ENCODE measurements at regions not wholly inside any gene's neighbourhood (a gene's known extent, or its start where the extent isn't known, plus 50 kb on each side); places are given as distances from the start of the nearest gene placed in this dataset.

DNA sequence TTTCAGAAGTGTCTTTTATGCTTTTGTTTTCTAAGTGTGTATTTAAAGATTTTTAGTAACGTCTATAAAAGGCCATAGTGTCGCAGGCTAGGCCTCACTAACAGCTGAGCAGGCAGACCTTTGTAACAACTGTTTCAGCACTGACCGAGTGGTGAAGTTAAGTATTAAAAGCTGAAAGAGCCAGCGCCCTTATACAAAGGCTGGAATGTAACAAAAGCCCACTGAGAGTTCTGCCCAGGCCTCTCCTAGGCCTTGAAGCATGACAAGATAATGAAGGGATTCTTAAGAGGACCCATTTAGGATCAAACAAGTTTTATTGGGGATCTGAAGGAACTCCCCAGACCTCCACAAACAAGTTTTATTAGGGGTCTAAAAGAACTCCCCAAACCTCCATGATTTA lies 722.5 kb upstream of the PRKX start:
- dilution Hi-C loops (cut with HindIII; ENCODE audit: low sequenced_read_pairs, unreplicated experiment) (no loop called here), in situ Hi-C loops (cut with MboI; ENCODE audit: low sequenced_read_pairs) (no loop called here), intact Hi-C loops (cut with micrococcal nuclease) (no loop called here)
- WGBS, 2 experiments (ENCODE audit: extremely low coverage in 2 of 2, insufficient read length in 1 of 2), result no CpG with 5 or more reads among the region's 4 CpGs
- ChIA-PET CTCF (no interaction called here), POLR2A (ENCODE audit: unreplicated experiment) (no interaction called here)
- no peak overlapping the region for H3K4ac ChIP-seq (ENCODE audit: low read depth, low read length)
- no peak overlapping the region for H2AK5ac ChIP-seq (ENCODE audit: low read depth, low read length)
- no peak for DNase-seq
- H2BK120ac ChIP-seq (ENCODE audit: low read depth, low read length), result no peak overlapping the region
- H3K14ac ChIP-seq (replicated peaks; ENCODE audit: low read depth, low read length), result no peak overlapping the region
- H3K56ac ChIP-seq (ENCODE audit: extremely low read depth, insufficient read depth, low read length), result no peak overlapping the region
- H3K27me3 ChIP-seq (ENCODE audit: control insufficient read depth, insufficient read depth, low read length), result no peaks in the 10 kb centered on the region
- no peaks in the 10 kb centered on the region for H4K20me1 ChIP-seq (ENCODE audit: insufficient read depth, low read length)
- H4K91ac ChIP-seq (ENCODE audit: insufficient read depth, low read depth, low read length), result no peak overlapping the region
- H2BK5ac ChIP-seq (ENCODE audit: low read depth, low read length, poor library complexity, severe bottlenecking), result no peak overlapping the region
- no TSS peak for BruUV-seq (replicated peaks)
- no peak overlapping the region for H3K18ac ChIP-seq (ENCODE audit: low read depth, low read length)
- H2BK15ac ChIP-seq (ENCODE audit: low read depth, low read length), result no peak overlapping the region
- no peak overlapping the region for H3K4me2 ChIP-seq (ENCODE audit: low read depth, low read length)
- H4K8ac ChIP-seq (ENCODE audit: low read depth in 2 of 2, low read length in 2 of 2), result no peak overlapping the region
- H3K27ac ChIP-seq (ENCODE audit: insufficient read depth, low read length), result no peak overlapping the region
- no peaks in the 10 kb centered on the region for H3K4me1 ChIP-seq (ENCODE audit: control insufficient read depth, insufficient read depth, low read length)
- no peak overlapping the region for H3K4me3 ChIP-seq (ENCODE audit: insufficient read depth, low read depth, low read length)
- H3K79me1 ChIP-seq (ENCODE audit: low read depth in 1 of 2, low read length in 2 of 2), result no peaks in the 10 kb centered on the region
- no peak overlapping the region for H3K23ac ChIP-seq (ENCODE audit: low read depth, low read length)
- no peak overlapping the region for H2AK9ac ChIP-seq (replicated peaks; ENCODE audit: low read depth, low read length, poor library complexity)
- H2AFZ ChIP-seq (replicated peaks; ENCODE audit: low read length, poor library complexity), result no peak overlapping the region
- TF ChIP-seq, protein P1, sequence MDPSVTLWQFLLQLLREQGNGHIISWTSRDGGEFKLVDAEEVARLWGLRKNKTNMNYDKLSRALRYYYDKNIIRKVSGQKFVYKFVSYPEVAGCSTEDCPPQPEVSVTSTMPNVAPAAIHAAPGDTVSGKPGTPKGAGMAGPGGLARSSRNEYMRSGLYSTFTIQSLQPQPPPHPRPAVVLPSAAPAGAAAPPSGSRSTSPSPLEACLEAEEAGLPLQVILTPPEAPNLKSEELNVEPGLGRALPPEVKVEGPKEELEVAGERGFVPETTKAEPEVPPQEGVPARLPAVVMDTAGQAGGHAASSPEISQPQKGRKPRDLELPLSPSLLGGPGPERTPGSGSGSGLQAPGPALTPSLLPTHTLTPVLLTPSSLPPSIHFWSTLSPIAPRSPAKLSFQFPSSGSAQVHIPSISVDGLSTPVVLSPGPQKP (IDR thresholded peaks at IDR 0.05; ENCODE audit: borderline replicate concordance, low read depth, low read length), result no peak
- no peak for TF ChIP-seq POLR2A (IDR thresholded peaks at IDR 0.05; ENCODE audit: low read depth, low read length)
- TF ChIP-seq, protein P2, sequence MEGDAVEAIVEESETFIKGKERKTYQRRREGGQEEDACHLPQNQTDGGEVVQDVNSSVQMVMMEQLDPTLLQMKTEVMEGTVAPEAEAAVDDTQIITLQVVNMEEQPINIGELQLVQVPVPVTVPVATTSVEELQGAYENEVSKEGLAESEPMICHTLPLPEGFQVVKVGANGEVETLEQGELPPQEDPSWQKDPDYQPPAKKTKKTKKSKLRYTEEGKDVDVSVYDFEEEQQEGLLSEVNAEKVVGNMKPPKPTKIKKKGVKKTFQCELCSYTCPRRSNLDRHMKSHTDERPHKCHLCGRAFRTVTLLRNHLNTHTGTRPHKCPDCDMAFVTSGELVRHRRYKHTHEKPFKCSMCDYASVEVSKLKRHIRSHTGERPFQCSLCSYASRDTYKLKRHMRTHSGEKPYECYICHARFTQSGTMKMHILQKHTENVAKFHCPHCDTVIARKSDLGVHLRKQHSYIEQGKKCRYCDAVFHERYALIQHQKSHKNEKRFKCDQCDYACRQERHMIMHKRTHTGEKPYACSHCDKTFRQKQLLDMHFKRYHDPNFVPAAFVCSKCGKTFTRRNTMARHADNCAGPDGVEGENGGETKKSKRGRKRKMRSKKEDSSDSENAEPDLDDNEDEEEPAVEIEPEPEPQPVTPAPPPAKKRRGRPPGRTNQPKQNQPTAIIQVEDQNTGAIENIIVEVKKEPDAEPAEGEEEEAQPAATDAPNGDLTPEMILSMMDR (conservative IDR thresholded peaks at IDR 0.05; ENCODE audit: low read depth, low read length), result no peak
- TF ChIP-seq RFX5 (IDR thresholded peaks at IDR 0.05; ENCODE audit: low read depth, low read length), result no peak
- no peak for TF ChIP-seq RAD21 (IDR thresholded peaks at IDR 0.05; ENCODE audit: low read length)
- TF ChIP-seq MXI1 (IDR thresholded peaks at IDR 0.05; ENCODE audit: borderline replicate concordance, low read depth, low read length), result no peak
- TF ChIP-seq RCOR1 (IDR thresholded peaks at IDR 0.05; ENCODE audit: insufficient replicate concordance, low read length), result no peak
- no peak for TF ChIP-seq BHLHE40 (IDR thresholded peaks at IDR 0.05; ENCODE audit: low read depth, low read length)
- TF ChIP-seq SMC3 (IDR thresholded peaks at IDR 0.05; ENCODE audit: low read depth, low read length), result no peak
- TF ChIP-seq CHD1 (IDR thresholded peaks at IDR 0.05; ENCODE audit: low read depth, low read length), result no peak
- no peak for TF ChIP-seq NFE2L2 (IDR thresholded peaks at IDR 0.05; ENCODE audit: low read depth, low read length)
- no peak for TF ChIP-seq CEBPB (IDR thresholded peaks at IDR 0.05; ENCODE audit: low read depth, low read length)
- TF ChIP-seq FOS (IDR thresholded peaks at IDR 0.05; ENCODE audit: low read depth, low read length), result no peak
- no peak for TF ChIP-seq MAFK (IDR thresholded peaks at IDR 0.05; ENCODE audit: low read depth, low read length)
- TF ChIP-seq, protein P3, sequence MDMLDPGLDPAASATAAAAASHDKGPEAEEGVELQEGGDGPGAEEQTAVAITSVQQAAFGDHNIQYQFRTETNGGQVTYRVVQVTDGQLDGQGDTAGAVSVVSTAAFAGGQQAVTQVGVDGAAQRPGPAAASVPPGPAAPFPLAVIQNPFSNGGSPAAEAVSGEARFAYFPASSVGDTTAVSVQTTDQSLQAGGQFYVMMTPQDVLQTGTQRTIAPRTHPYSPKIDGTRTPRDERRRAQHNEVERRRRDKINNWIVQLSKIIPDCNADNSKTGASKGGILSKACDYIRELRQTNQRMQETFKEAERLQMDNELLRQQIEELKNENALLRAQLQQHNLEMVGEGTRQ (IDR thresholded peaks at IDR 0.05; ENCODE audit: low read depth, low read length), result no peak
- TF ChIP-seq MAZ (IDR thresholded peaks at IDR 0.05; ENCODE audit: borderline replicate concordance, low read depth, low read length), result no peak
- H3K36me3 ChIP-seq (ENCODE audit: control insufficient read depth, insufficient read depth, low read length), result no peaks in the 10 kb centered on the region
- H3K9ac ChIP-seq (ENCODE audit: low read depth, low read length), result no peak overlapping the region
- no peak overlapping the region for H4K5ac ChIP-seq (ENCODE audit: low read depth, low read length)
- no peak for ATAC-seq (ENCODE audit: low read depth)
- H3K9me1 ChIP-seq (ENCODE audit: insufficient read depth, low read length), result no peaks in the 10 kb centered on the region
- no peak overlapping the region for H2BK20ac ChIP-seq (ENCODE audit: low read depth, low read length)
- H3K9me3 ChIP-seq (ENCODE audit: control insufficient read depth, insufficient read depth, low read length), result peaks cover 4% of the 10 kb centered on the region; the same call in 1 of the 2 replicates

Data from IMR-90 (cell line).